ENCODE measurements at regions not wholly inside any gene's neighbourhood (a gene's known extent, or its start where the extent isn't known, plus 50 kb on each side); places are given as distances from the start of the nearest gene placed in this dataset.
"Not testable (repeated sequence)": the region's sequence is repeated elsewhere in the genome, so short reads cannot be mapped to it uniquely, and the experiment has no call there.

GRCh38 chr22:16730894-16731293 is 94.3 kb downstream of the XKR3 start:
- DNase-seq: not testable (repeated sequence)

- DNase-seq: peak; percentile 35
Observed at GRCh38 chr22:16727491-16727890, 97.7 kb downstream of the XKR3 start.

- DNase-seq: peak; percentile 45
Observed at GRCh38 chr22:16723241-16723640, 102.0 kb downstream of the XKR3 start.

GRCh38 chr22:16722564-16722963 is 102.6 kb downstream of the XKR3 start:
- DNase-seq: peak; percentile 95

- peak; percentile 92 for DNase-seq
Observed at GRCh38 chr22:16721961-16722360, 103.2 kb downstream of the XKR3 start.

- no peak for DNase-seq
Observed at GRCh38 chr22:16717699-16718558, 107.3 kb downstream of the XKR3 start.

GRCh38 chr22:16714568-16714967 is 110.6 kb downstream of the XKR3 start:
- DNase-seq: not testable (repeated sequence)

- DNase-seq: not testable (repeated sequence)
Observed at GRCh38 chr22:16702318-16702870, 109.8 kb upstream of the CCT8L2 start.

- not testable (repeated sequence) for DNase-seq
Observed at GRCh38 chr22:16700390-16700789, 107.8 kb upstream of the CCT8L2 start.

GRCh38 chr22:16699326-16699725 is 106.7 kb upstream of the CCT8L2 start:
- DNase-seq: no peak

GRCh38 chr22:16697492-16698044 is 105.0 kb upstream of the CCT8L2 start:
- not testable (repeated sequence) for DNase-seq

- DNase-seq: not testable (repeated sequence)
Observed at GRCh38 chr22:16696900-16697299, 104.3 kb upstream of the CCT8L2 start.

GRCh38 chr22:16695261-16695660 is 102.7 kb upstream of the CCT8L2 start:
- no peak for DNase-seq

GRCh38 chr22:16693747-16694146 is 101.1 kb upstream of the CCT8L2 start:
- DNase-seq: not testable (repeated sequence)

- DNase-seq: not testable (repeated sequence)
Observed at GRCh38 chr22:16689358-16689757, 96.7 kb upstream of the CCT8L2 start.

- not testable (repeated sequence) for DNase-seq
Observed at GRCh38 chr22:16681290-16681689, 88.7 kb upstream of the CCT8L2 start.

GRCh38 chr22:16680209-16680899 is 87.7 kb upstream of the CCT8L2 start:
- not testable (repeated sequence) for DNase-seq

GRCh38 chr22:16679191-16679834 is 86.7 kb upstream of the CCT8L2 start:
- not testable (repeated sequence) for DNase-seq

- DNase-seq: not testable (repeated sequence)
Observed at GRCh38 chr22:16673433-16673832, 80.8 kb upstream of the CCT8L2 start.

- not testable (repeated sequence) for DNase-seq
Observed at GRCh38 chr22:16665610-16666009, 73.0 kb upstream of the CCT8L2 start.

- DNase-seq: not testable (repeated sequence)
Observed at GRCh38 chr22:16662330-16662729, 69.7 kb upstream of the CCT8L2 start.

- not testable (repeated sequence) for DNase-seq
Observed at GRCh38 chr22:16660989-16661388, 68.4 kb upstream of the CCT8L2 start.

GRCh38 chr22:16660570-16660969 is 68.0 kb upstream of the CCT8L2 start:
- DNase-seq: not testable (repeated sequence)
